ENCODE measurements at regions not wholly inside any gene's neighbourhood (a gene's known extent, or its start where the extent isn't known, plus 50 kb on each side); places are given as distances from the start of the nearest gene placed in this dataset.

DNA sequence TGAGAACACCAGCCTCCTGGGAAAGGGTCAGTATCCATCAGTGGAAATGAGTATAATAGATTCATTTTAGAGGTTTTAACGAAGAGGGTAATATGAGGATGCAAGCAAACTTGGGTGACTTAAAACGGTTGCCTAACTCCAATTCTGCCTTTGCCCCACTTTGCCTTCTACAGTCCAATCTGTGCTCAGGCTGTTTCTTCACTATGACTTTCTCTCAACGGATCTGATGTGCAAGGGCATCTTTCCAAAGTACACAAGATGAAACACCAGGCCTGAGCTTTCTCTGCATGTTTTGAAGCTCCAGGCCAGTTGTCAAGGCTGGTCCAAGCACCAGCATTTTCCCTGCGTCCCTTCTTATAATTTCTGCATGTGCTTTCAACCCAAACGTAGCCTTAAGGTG lies 68.0 kb upstream of the TMEM164 start:
- DNase-seq = no peak

- DNase-seq = no peak
Observed at GRCh38 chrX:109936114-109936513, 66.8 kb upstream of the TMEM164 start.

DNA sequence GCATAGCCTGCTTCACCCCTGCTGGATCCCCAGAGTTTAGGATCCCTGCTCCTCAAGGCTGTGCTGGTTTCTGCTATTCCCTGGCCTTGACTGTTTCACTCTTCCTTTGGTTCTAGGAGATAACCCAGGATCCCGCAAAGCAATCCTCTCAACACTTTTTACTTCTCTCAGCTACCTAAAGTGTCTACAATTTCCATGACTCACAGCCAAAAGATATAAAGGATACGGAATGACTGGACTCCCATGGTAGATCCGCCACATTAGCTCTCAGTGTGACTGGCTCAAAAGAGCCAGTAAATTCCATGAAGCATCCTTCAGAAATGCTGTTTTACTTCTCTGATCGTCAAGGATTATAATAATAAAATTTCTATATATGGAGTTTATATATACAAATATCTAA lies 66.3 kb upstream of the TMEM164 start:
- DNase-seq = no peak

DNA sequence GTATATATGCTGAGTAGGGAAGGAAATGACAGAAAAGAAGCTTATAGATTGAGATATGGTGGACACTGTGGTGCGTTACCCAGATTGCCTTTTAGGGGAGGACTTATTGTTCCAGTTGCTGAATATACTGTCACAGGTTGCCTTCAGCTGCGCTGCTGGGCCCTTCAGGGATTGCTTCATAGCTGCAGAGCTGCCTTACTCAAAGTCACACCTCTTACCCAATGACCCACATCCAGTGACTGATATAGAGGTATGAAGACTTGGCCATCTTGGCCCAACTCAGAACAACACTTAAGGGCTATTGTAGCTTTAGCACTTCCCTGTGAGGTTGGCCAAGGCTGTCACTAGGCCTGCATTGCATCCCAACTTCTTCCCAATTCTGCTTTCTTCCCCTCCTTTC lies 63.4 kb upstream of the TMEM164 start:
- DNase-seq = no peak

DNA sequence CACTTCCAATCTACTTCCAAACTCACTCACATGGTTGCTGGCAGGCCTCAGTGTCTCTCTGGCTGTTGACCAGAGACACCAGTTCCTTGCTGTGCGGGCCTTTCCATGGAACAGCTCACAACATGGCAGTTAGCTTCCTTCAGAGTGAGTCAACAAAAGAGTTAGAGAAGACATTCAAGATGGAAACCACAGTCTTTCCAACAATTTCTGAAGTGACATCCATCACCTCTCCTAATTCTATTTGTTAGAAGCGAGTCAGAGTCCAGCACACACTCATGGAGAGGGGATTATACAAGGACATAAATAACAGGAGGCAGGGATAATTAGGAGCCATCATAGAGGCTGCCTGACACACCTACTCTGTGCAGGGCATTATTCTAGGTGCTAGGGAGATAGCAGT lies 62.5 kb upstream of the TMEM164 start:
- no peak for DNase-seq

- no peak for DNase-seq
Observed at GRCh38 chrX:109943092-109943739, 59.7 kb upstream of the TMEM164 start.

DNA sequence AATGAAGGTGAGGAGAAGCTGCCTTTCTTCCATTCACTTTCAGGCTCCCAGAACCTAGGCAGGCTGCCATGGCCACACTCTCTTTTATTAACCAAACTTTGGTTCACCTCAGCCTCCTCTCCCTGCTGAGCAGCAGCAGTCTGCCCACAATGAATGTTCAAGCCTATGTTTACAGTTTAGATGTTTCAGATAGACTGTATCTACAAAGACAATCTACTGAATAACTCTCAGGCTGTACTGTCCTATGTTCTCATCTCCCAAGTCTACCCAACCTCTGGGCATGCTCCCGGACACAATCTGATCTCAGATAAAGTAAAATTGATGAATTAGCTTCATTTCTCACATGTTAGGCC lies 59.2 kb upstream of the TMEM164 start:
- no peak for DNase-seq

GRCh38 chrX:109952050-109952449 lies 50.9 kb upstream of the TMEM164 start:
- DNase-seq = no peak

DNA sequence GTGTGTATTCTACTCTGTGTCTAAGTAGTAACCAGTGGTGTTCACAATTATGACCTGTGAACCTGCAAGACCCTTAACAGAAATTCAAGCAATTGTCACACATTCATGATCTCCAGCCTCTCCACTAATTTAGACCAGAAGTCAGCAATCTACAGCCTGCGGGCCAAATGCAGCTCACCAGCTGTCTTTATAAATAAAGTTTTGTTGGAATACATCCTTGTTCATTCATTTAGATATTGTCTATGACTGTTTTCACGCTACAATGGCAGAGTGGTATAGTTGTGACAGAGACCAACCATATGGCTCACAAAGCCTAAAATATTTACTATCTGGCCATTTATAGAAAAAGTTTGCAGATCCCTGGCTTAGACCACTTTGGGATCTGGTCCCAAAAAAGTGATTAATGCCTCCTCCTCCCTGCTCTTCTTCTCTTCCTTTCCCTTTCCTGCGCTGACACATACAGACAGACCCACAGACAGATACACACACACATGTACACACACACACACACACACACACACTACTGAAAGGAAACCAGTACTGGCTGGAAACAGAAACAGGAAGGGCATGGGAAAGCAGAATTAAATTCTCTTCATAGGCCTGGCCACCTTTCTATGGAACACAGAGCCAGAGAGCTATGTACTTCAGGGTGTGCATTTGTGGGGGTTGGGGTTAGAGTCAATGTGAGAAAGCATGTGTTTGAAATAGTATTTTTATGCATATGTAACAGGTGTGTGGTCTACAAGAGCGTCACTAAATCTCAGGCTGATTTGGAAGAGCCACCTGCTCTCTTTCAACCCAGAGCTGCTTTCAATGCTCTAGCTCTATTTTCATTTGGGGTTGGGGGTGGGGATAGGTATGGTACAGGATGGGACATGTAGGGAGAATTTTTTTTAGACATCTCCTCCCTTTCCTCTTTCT lies 49.7 kb upstream of the TMEM164 start:
- DNase-seq = no peak
